SJCRH30 (cell line): ENCODE measurements at regions not wholly inside any gene's neighbourhood (a gene's known extent, or its start where the extent isn't known, plus 50 kb on each side); places are given as distances from the start of the nearest gene placed in this dataset.

Experiments used
- DNase-seq, 2 experiments: peaks; one replicate each; pipeline ENCODE4 v3.0.0-alpha.2; 2015 to 2020
- H3K27ac ChIP-seq: fragments of 250-450 bp; sonication (Bioruptor Pico); 2 replicates; pipeline ENCODE4 v1.5.1; 2020; ENCODE audit warnings: mild to moderate bottlenecking, moderate library complexity
- H3K27me3 ChIP-seq: fragments of 250-450 bp; sonication (Bioruptor Pico); 2 replicates; pipeline ENCODE4 v1.5.1; 2020; ENCODE audit warnings: mild to moderate bottlenecking, moderate library complexity
- H3K36me3 ChIP-seq: fragments of 250-450 bp; sonication (Bioruptor Pico); 2 replicates; pipeline ENCODE4 v1.5.1; 2020; ENCODE audit warnings: mild to moderate bottlenecking, moderate library complexity
- H3K4me1 ChIP-seq: fragments of 250-450 bp; sonication (Bioruptor Pico); 2 replicates; pipeline ENCODE4 v1.5.1; 2020; ENCODE audit warnings: mild to moderate bottlenecking, moderate library complexity
- H3K4me3 ChIP-seq: fragments of 250-450 bp; sonication (Bioruptor Pico); 2 replicates; pipeline ENCODE4 v1.5.1; 2020; ENCODE audit warnings: mild to moderate bottlenecking, moderate library complexity
- H3K9me3 ChIP-seq: fragments of 250-450 bp; sonication (Bioruptor Pico); replicated peaks from 2 replicates; pipeline ENCODE4 v1.5.1; 2020; ENCODE audit warnings: mild to moderate bottlenecking, moderate library complexity

DNA sequence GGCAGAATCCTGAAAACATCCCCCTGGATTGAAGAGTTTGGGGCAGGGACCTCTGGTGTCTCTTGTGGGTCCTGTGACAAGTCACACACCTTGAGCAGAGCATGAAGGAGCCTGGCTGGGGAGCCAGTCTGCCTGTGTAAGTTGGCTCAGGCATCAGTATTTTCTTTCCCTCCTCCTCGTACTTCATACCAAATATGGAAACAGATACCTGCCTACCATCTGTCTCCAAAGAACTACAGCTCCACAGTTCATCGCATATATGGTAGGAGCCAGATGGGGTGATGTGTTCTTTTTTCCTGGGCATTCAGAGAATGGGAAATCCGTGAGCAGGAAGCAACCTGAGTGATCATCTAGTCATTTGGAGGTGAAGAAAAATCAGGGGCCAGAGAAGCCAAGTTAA lies 177.3 kb upstream of the RAD23B start:
- no peak overlapping the region for H3K4me3 ChIP-seq
- no peak for DNase-seq
- no peaks in the 10 kb centered on the region for H3K9me3 ChIP-seq
- H3K36me3 ChIP-seq, result no peaks in the 10 kb centered on the region
- no peak overlapping the region for H3K27ac ChIP-seq
- peaks cover 5% of the 10 kb centered on the region; the same call in 1 of the 2 replicates for H3K27me3 ChIP-seq
- H3K4me1 ChIP-seq, result no peaks in the 10 kb centered on the region

DNA sequence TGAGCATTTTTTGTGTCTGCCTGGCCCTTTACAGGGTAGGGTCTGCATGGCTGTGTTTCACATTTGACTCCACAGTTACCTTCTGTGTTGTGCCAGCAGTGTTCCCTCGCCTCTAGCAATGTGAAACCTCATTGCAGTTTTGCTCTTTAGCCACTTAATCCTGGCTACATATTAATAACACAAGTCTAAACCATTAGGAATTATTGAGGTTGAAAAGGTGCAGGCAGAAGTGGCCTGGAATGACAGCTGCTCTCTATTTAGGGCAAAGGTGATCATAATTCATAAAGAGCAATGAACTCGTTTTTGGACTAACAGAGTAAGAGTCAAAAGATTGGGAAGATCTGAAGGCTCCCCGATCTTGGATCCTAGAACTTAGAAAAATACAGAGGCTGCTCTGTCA lies 176.7 kb upstream of the RAD23B start:
- H3K36me3 ChIP-seq, result no peaks in the 10 kb centered on the region
- no peak for DNase-seq
- H3K27ac ChIP-seq, result no peak overlapping the region
- no peaks in the 10 kb centered on the region for H3K9me3 ChIP-seq
- H3K4me3 ChIP-seq, result no peak overlapping the region
- peaks cover 5% of the 10 kb centered on the region; the same call in 1 of the 2 replicates for H3K27me3 ChIP-seq
- no peaks in the 10 kb centered on the region for H3K4me1 ChIP-seq

GRCh38 chr9:107108342-107109130 lies 174.5 kb upstream of the RAD23B start:
- Histone ChIP-seq H3K9me3 (no peaks in the 10 kb centered on the region), H3K27me3 (peaks cover 5% of the 10 kb centered on the region; the same call in 1 of the 2 replicates), H3K36me3 (no peaks in the 10 kb centered on the region), H3K27ac (no peak overlapping the region), H3K4me1 (no peaks in the 10 kb centered on the region), H3K4me3 (no peak overlapping the region)
- DNase-seq, result no peak

- Histone ChIP-seq H3K36me3 (no peaks in the 10 kb centered on the region), H3K27ac (no peak overlapping the region), H3K4me3 (no peak overlapping the region), H3K27me3 (peaks cover 5% of the 10 kb centered on the region; the same call in 1 of the 2 replicates), H3K9me3 (no peaks in the 10 kb centered on the region; the same call in 1 of the 2 replicates), H3K4me1 (no peaks in the 10 kb centered on the region)
- no peak for DNase-seq
Observed at GRCh38 chr9:107109324-107109723, 173.8 kb upstream of the RAD23B start.

GRCh38 chr9:107110153-107110552 lies 172.9 kb upstream of the RAD23B start:
- no peaks in the 10 kb centered on the region for H3K4me1 ChIP-seq
- no peaks in the 10 kb centered on the region for H3K36me3 ChIP-seq
- no peak overlapping the region for H3K27ac ChIP-seq
- peaks cover 5% of the 10 kb centered on the region; the same call in 1 of the 2 replicates for H3K27me3 ChIP-seq
- no peak for DNase-seq
- no peaks in the 10 kb centered on the region; the same call in 1 of the 2 replicates for H3K9me3 ChIP-seq
- no peak overlapping the region for H3K4me3 ChIP-seq

- Histone ChIP-seq H3K4me1 (no peaks in the 10 kb centered on the region), H3K27ac (no peak overlapping the region), H3K9me3 (no peaks in the 10 kb centered on the region; the same call in 1 of the 2 replicates), H3K27me3 (peaks cover 5% of the 10 kb centered on the region; the same call in 1 of the 2 replicates), H3K36me3 (no peaks in the 10 kb centered on the region), H3K4me3 (no peak overlapping the region)
- no peak for DNase-seq
Observed at GRCh38 chr9:107112707-107113243, 170.3 kb upstream of the RAD23B start.

DNA sequence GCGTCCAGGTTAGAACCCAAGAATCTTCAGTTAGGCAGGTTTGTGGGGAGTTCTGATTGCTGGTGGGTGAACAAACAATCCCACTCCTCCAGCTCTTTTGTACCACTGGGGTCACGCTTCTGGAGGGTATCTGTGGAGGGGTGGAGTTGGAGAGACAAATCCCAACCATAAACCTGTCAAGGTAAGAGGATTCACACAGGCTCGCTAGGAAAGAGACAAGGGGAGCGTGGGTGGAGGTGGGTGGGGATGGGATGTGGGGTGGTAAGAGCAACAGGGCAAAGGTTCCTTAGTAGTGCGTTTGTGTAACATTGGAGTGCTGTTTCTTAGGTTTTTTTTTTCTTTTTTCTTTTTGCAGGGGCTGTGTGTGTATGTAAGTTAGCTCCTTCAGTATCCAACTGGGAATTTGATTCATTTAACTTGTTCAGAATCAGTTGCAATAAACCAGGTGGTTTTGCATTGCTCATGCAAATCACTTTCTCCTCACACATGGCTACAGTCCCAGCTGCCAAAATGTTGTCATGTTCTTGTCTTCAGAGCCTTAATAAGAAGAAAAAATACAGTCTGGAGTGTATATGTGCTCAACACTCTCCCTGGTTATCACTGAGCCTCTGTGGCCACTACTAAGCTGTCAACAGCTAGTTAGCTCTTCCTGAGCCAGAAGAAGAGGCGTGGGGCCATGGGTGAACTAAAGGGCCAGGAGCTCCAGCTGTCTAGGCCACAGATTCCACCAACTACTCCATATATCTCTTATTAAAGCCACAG lies 164.0 kb upstream of the RAD23B start:
- Histone ChIP-seq H3K27me3 (0 out of 2 replicates have a peak, but pooled peaks cover 3% of the 10 kb centered on the region), H3K4me1 (no peaks in the 10 kb centered on the region), H3K36me3 (no peaks in the 10 kb centered on the region), H3K4me3 (no peak overlapping the region), H3K9me3 (no peaks in the 10 kb centered on the region; the same call in 1 of the 2 replicates), H3K27ac (no peak overlapping the region)
- DNase-seq, result no peak

DNA sequence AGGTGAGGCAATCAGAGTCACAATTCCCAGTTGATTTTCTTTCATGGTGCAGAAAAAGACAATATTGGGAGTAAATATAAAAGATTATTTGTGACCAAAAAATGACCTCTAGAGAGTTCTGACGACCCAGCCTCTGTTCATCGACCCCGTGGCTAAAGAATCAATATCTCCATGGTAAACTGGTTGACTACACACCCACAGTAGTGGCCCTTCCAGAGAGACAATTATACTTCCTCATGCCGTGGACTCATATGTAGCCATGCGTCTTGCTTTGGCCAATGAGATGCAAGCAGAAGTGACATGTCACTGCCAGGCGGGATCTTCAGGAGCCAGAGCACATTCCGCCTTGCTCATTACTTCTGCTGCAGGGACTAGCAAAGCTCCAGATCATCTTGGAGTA lies 163.3 kb upstream of the RAD23B start:
- Histone ChIP-seq H3K27me3 (0 out of 2 replicates have a peak, but pooled peaks cover 3% of the 10 kb centered on the region), H3K9me3 (no peaks in the 10 kb centered on the region), H3K36me3 (no peaks in the 10 kb centered on the region), H3K27ac (no peak overlapping the region), H3K4me1 (no peaks in the 10 kb centered on the region), H3K4me3 (no peak overlapping the region)
- DNase-seq, result no peak

DNA sequence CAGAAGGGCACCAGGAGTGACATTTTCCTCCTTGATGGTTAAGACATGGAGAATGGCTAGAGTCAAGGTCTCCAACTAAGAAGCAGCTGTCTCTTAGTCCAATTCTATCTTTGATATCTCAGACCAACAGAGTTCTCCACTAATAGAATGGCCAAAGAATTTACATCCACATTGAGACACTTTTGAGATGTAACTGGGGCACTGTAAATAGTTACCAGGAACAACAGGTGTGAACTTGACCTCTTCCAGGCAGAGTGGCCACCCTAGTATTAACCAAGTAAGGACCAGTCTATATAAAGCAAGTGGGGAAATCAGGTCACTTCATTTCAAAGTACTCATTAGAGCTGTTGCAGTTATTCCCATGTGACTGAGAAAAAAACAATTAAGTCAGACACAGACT lies 159.7 kb upstream of the RAD23B start:
- Histone ChIP-seq H3K9me3 (no peaks in the 10 kb centered on the region), H3K36me3 (no peaks in the 10 kb centered on the region), H3K4me3 (no peak overlapping the region), H3K4me1 (no peaks in the 10 kb centered on the region), H3K27me3 (0 out of 2 replicates have a peak, but pooled peaks cover 3% of the 10 kb centered on the region), H3K27ac (no peak overlapping the region)
- DNase-seq, result no peak

DNA sequence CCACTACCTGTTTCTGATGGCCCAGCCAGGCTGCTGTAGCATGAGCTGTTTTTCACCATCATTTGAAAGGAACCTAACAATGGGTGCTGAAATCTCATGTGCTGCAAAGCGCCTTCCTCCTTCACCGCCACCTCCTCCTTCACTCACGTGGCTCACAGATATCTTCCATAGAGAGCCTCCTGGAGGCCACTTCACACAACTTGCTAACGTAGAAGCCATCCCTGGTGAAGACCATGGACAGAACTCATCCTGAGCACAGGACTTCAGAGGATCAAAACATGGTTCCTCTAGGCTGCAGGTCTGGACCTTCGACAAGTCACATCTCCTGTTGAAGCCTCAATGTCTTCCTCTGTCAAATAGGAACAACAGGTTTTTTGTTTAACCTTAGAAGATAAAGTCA lies 155.5 kb upstream of the RAD23B start:
- H3K36me3 ChIP-seq, result no peaks in the 10 kb centered on the region
- no peak for DNase-seq
- no peaks in the 10 kb centered on the region for H3K9me3 ChIP-seq
- H3K27ac ChIP-seq, result no peak overlapping the region
- no peaks in the 10 kb centered on the region for H3K4me1 ChIP-seq
- H3K4me3 ChIP-seq, result no peak overlapping the region
- H3K27me3 ChIP-seq, result 0 out of 2 replicates have a peak, but pooled peaks cover 5% of the 10 kb centered on the region

GRCh38 chr9:107131108-107131799 lies 151.8 kb upstream of the RAD23B start:
- Histone ChIP-seq H3K27ac (no peak overlapping the region), H3K9me3 (no peaks in the 10 kb centered on the region), H3K27me3 (0 out of 2 replicates have a peak, but pooled peaks cover 5% of the 10 kb centered on the region), H3K4me3 (no peak overlapping the region), H3K4me1 (no peaks in the 10 kb centered on the region), H3K36me3 (no peaks in the 10 kb centered on the region)
- no peak for DNase-seq

- Histone ChIP-seq H3K4me3 (no peak overlapping the region), H3K4me1 (no peaks in the 10 kb centered on the region), H3K27ac (no peak overlapping the region), H3K27me3 (0 out of 2 replicates have a peak, but pooled peaks cover 5% of the 10 kb centered on the region), H3K36me3 (no peaks in the 10 kb centered on the region), H3K9me3 (no peaks in the 10 kb centered on the region; the same call in 1 of the 2 replicates)
- no peak for DNase-seq
Observed at GRCh38 chr9:107136296-107136695, 146.8 kb upstream of the RAD23B start.

GRCh38 chr9:107137495-107138202 lies 145.4 kb upstream of the RAD23B start:
- H3K4me1 ChIP-seq, result no peaks in the 10 kb centered on the region
- H3K27me3 ChIP-seq, result no peaks in the 10 kb centered on the region
- no peak overlapping the region for H3K4me3 ChIP-seq
- H3K27ac ChIP-seq, result no peak overlapping the region
- DNase-seq, result peak in 1 of 2 experiments; percentile 64
- no peaks in the 10 kb centered on the region for H3K36me3 ChIP-seq
- H3K9me3 ChIP-seq, result no peaks in the 10 kb centered on the region; the same call in 1 of the 2 replicates
